CD8-positive, alpha-beta memory T cell (primary cell): ENCODE measurements at regions not wholly inside any gene's neighbourhood (a gene's known extent, or its start where the extent isn't known, plus 50 kb on each side); places are given as distances from the start of the nearest gene placed in this dataset.

Experiments
- CTCF ChIA-PET: fragments of 350-600 bp; sonication (Branson Sonifier 250); formaldehyde crosslinking; loops from one replicate; lab custom pipeline; 2021; ENCODE audit warnings: antibody characterized with exemption; lab: Charles Lee
- POLR2A ChIA-PET: fragments of 350-600 bp; sonication (Branson Sonifier 250); formaldehyde crosslinking; loops from one replicate; lab custom pipeline; 2021; ENCODE audit warnings: antibody characterized with exemption; lab: Charles Lee
- DNase-seq, 5 donors: peaks; one replicate each; pipeline versions ENCODE4 v3.0.0 to v3.0.0-alpha.2; 2020 to 2022; ENCODE audit warnings: mixed read lengths in 1 of 5
- H3K27ac ChIP-seq: one replicate; pipeline ENCODE4 v1.7.0; 2013; ENCODE audit warnings: low read depth, mild to moderate bottlenecking, low read length, moderate library complexity
- H3K27me3 ChIP-seq: 2 replicates; pipeline ENCODE4 v1.7.0; 2013; ENCODE audit warnings: low read length, mild to moderate bottlenecking; ENCODE audit not compliant: insufficient read depth, poor library complexity, severe bottlenecking
- H3K36me3 ChIP-seq: 2 replicates; pipeline ENCODE4 v1.7.0; 2013; ENCODE audit warnings: mild to moderate bottlenecking, low read length, moderate library complexity; ENCODE audit not compliant: insufficient read depth
- H3K4me1 ChIP-seq: 2 replicates; pipeline ENCODE4 v1.7.0; 2013; ENCODE audit warnings: mild to moderate bottlenecking, low read length, moderate library complexity; ENCODE audit not compliant: insufficient read depth
- H3K4me3 ChIP-seq: 2 replicates; pipeline ENCODE4 v1.7.0; 2013; ENCODE audit warnings: mild to moderate bottlenecking, low read length
- H3K9me3 ChIP-seq: 2 replicates; pipeline ENCODE4 v1.7.0; 2013; ENCODE audit warnings: mild to moderate bottlenecking, low read length
- H3K27ac Mint-ChIP-seq, 8 donors: one replicate each; pipeline ENCODE4 v1.8.0; 2020 to 2021; ENCODE audit warnings: mixed read lengths in 8 of 8, mild to moderate bottlenecking in 6 of 8, inconsistent platforms in 3 of 8, moderate library complexity in 3 of 8
- H3K27me3 Mint-ChIP-seq, 2 donors: one replicate each; pipeline ENCODE4 v1.8.0; 2020 to 2021; ENCODE audit warnings: mixed read lengths in 2 of 2, mild to moderate bottlenecking in 1 of 2, moderate library complexity in 1 of 2
- H3K36me3 Mint-ChIP-seq, 3 donors: one replicate each; pipeline ENCODE4 v1.8.0; 2020 to 2021; ENCODE audit warnings: mixed read lengths in 3 of 3, inconsistent platforms in 1 of 3, mild to moderate bottlenecking in 1 of 3
- H3K4me1 Mint-ChIP-seq, 3 donors: one replicate each; pipeline ENCODE4 v1.8.0; 2020 to 2021; ENCODE audit warnings: mixed read lengths in 3 of 3, inconsistent platforms in 1 of 3, mild to moderate bottlenecking in 1 of 3
- H3K4me3 Mint-ChIP-seq, 7 donors: one replicate each; pipeline ENCODE4 v1.8.0; 2020 to 2021; ENCODE audit warnings: mixed read lengths in 7 of 7, mild to moderate bottlenecking in 6 of 7, moderate library complexity in 4 of 7, inconsistent platforms in 2 of 7
- H3K9me3 Mint-ChIP-seq, 5 donors: one replicate each; pipeline ENCODE4 v1.8.0; 2020 to 2022; ENCODE audit warnings: mixed read lengths in 5 of 5, mild to moderate bottlenecking in 3 of 5, moderate library complexity in 2 of 5, inconsistent platforms in 1 of 5

GRCh38 chr3:127405010-127405598 lies 117.3 kb upstream of the PRR20G start:
- ChIA-PET CTCF (interaction anchor here (0.8 to 1.5 kb wide), 2 partner anchors 24 to 31 kb away, joined by 3 to 4 read pairs; no protein-coding TSS in a partner anchor), POLR2A (no interaction called here)
- no peak overlapping the region for H3K4me3 Mint-ChIP-seq
- Histone ChIP-seq H3K36me3 (no peaks in the 10 kb centered on the region), H3K9me3 (no peaks in the 10 kb centered on the region), H3K4me1 (no peaks in the 10 kb centered on the region), H3K4me3 (no peak overlapping the region), H3K27me3 (no peaks in the 10 kb centered on the region), H3K27ac (no peak overlapping the region)
- no peaks in the 10 kb centered on the region for H3K36me3 Mint-ChIP-seq
- peaks cover 7 to 28% of the 10 kb centered on the region in 2 donors for H3K27me3 Mint-ChIP-seq
- no peak for DNase-seq
- no peak overlapping the region for H3K27ac Mint-ChIP-seq
- no peaks in the 10 kb centered on the region for H3K4me1 Mint-ChIP-seq
- H3K9me3 Mint-ChIP-seq, result peaks cover 0 to 2% (median 0%) of the 10 kb centered on the region in 5 donors

GRCh38 chr3:127404221-127405009 lies 116.6 kb upstream of the PRR20G start:
- Mint-ChIP-seq H3K36me3 (no peaks in the 10 kb centered on the region), H3K27ac (no peak overlapping the region), H3K4me3 (no peak overlapping the region), H3K9me3 (peaks cover 0 to 3% (median 0%) of the 10 kb centered on the region in 5 donors), H3K27me3 (peaks cover 7 to 28% of the 10 kb centered on the region in 2 donors), H3K4me1 (no peaks in the 10 kb centered on the region)
- Histone ChIP-seq H3K36me3 (no peaks in the 10 kb centered on the region), H3K9me3 (no peaks in the 10 kb centered on the region), H3K4me3 (no peak overlapping the region), H3K27ac (no peak overlapping the region), H3K27me3 (no peaks in the 10 kb centered on the region), H3K4me1 (no peaks in the 10 kb centered on the region)
- POLR2A ChIA-PET, result no interaction called here
- CTCF ChIA-PET, result interaction anchor here (0.8 to 1.5 kb wide), 2 partner anchors 23 to 30 kb away, joined by 3 to 4 read pairs; no protein-coding TSS in a partner anchor
- DNase-seq, result no peak

- no peak overlapping the region for H3K27ac Mint-ChIP-seq
- ChIA-PET POLR2A (no interaction called here), CTCF (no interaction called here)
- Histone ChIP-seq H3K27me3 (no peaks in the 10 kb centered on the region), H3K27ac (no peak overlapping the region), H3K9me3 (no peaks in the 10 kb centered on the region), H3K4me3 (no peak overlapping the region), H3K36me3 (no peaks in the 10 kb centered on the region), H3K4me1 (no peaks in the 10 kb centered on the region)
- H3K4me3 Mint-ChIP-seq, result no peak overlapping the region
- no peaks in the 10 kb centered on the region for H3K4me1 Mint-ChIP-seq
- peaks cover 7 to 24% of the 10 kb centered on the region in 2 donors for H3K27me3 Mint-ChIP-seq
- H3K9me3 Mint-ChIP-seq, result peaks cover 0 to 3% (median 0%) of the 10 kb centered on the region in 5 donors
- no peaks in the 10 kb centered on the region for H3K36me3 Mint-ChIP-seq
- DNase-seq, result no peak
Measured at GRCh38 chr3:127403795-127404194, 115.9 kb upstream of the PRR20G start.

GRCh38 chr3:127399154-127399553 lies 111.3 kb upstream of the PRR20G start:
- Histone ChIP-seq H3K4me3 (no peak overlapping the region), H3K36me3 (no peaks in the 10 kb centered on the region), H3K27me3 (no peaks in the 10 kb centered on the region), H3K27ac (no peak overlapping the region), H3K9me3 (no peaks in the 10 kb centered on the region), H3K4me1 (no peaks in the 10 kb centered on the region)
- Mint-ChIP-seq H3K4me1 (no peaks in the 10 kb centered on the region), H3K27ac (no peak overlapping the region), H3K4me3 (no peak overlapping the region), H3K9me3 (peaks cover 0 to 6% (median 0%) of the 10 kb centered on the region in 5 donors), H3K36me3 (no peaks in the 10 kb centered on the region), H3K27me3 (peaks cover 3 to 7% of the 10 kb centered on the region in 2 donors)
- ChIA-PET POLR2A (no interaction called here), CTCF (no interaction called here)
- DNase-seq, result no peak

GRCh38 chr3:127396473-127396872 lies 108.6 kb upstream of the PRR20G start:
- Mint-ChIP-seq H3K27me3 (peaks cover 6 to 13% of the 10 kb centered on the region in 2 donors), H3K36me3 (no peaks in the 10 kb centered on the region), H3K4me1 (no peaks in the 10 kb centered on the region), H3K4me3 (no peak overlapping the region), H3K27ac (no peak overlapping the region), H3K9me3 (peaks cover 0 to 6% (median 0%) of the 10 kb centered on the region in 5 donors)
- Histone ChIP-seq H3K36me3 (no peaks in the 10 kb centered on the region), H3K27ac (no peak overlapping the region), H3K27me3 (no peaks in the 10 kb centered on the region), H3K4me1 (no peaks in the 10 kb centered on the region), H3K4me3 (no peak overlapping the region), H3K9me3 (no peaks in the 10 kb centered on the region)
- DNase-seq, result no peak
- CTCF ChIA-PET, result no interaction called here
- POLR2A ChIA-PET, result no interaction called here

- no peak overlapping the region for H3K4me3 ChIP-seq
- no peak overlapping the region for H3K27ac ChIP-seq
- no peaks in the 10 kb centered on the region for H3K36me3 ChIP-seq
- ChIA-PET POLR2A (no interaction called here), CTCF (no interaction called here)
- Mint-ChIP-seq H3K4me3 (no peak overlapping the region), H3K9me3 (peaks cover 0 to 4% (median 0%) of the 10 kb centered on the region in 5 donors), H3K4me1 (no peaks in the 10 kb centered on the region), H3K27me3 (peaks cover 10 to 11% of the 10 kb centered on the region in 2 donors), H3K36me3 (no peaks in the 10 kb centered on the region), H3K27ac (no peak overlapping the region)
- no peaks in the 10 kb centered on the region for H3K4me1 ChIP-seq
- H3K27me3 ChIP-seq, result no peaks in the 10 kb centered on the region
- no peaks in the 10 kb centered on the region for H3K9me3 ChIP-seq
- no peak for DNase-seq
Measured at GRCh38 chr3:127395663-127396355, 108.0 kb upstream of the PRR20G start.

- no peaks in the 10 kb centered on the region for H3K27me3 ChIP-seq
- no peaks in the 10 kb centered on the region for H3K36me3 ChIP-seq
- H3K27ac Mint-ChIP-seq, result no peak overlapping the region
- CTCF ChIA-PET, result interaction anchor here (1.1 kb wide), 1 partner anchor 14 kb away, joined by 3 read pairs; no protein-coding TSS in a partner anchor
- H3K9me3 Mint-ChIP-seq, result peaks cover 0 to 4% (median 0%) of the 10 kb centered on the region in 5 donors
- no peaks in the 10 kb centered on the region for H3K4me1 ChIP-seq
- no peak overlapping the region for H3K4me3 ChIP-seq
- H3K27me3 Mint-ChIP-seq, result peaks cover 10 to 11% of the 10 kb centered on the region in 2 donors
- no peak for DNase-seq
- no peak overlapping the region for H3K27ac ChIP-seq
- no peak overlapping the region for H3K4me3 Mint-ChIP-seq
- H3K36me3 Mint-ChIP-seq, result no peaks in the 10 kb centered on the region
- no peaks in the 10 kb centered on the region for H3K4me1 Mint-ChIP-seq
- H3K9me3 ChIP-seq, result no peaks in the 10 kb centered on the region
- POLR2A ChIA-PET, result no interaction called here
Measured at GRCh38 chr3:127394984-127395662, 107.3 kb upstream of the PRR20G start.
